Dedifferentiated amniotic fluid mesenchymal stem cell (primary cell): ENCODE measurements at regions not wholly inside any gene's neighbourhood (a gene's known extent, or its start where the extent isn't known, plus 50 kb on each side); places are given as distances from the start of the nearest gene placed in this dataset.

Experiments used
- DNase-seq: peaks from one replicate; pipeline ENCODE4 v3.0.0-alpha.2; 2016; ENCODE audit errors: extremely low spot score

- no peak for DNase-seq
Observed at GRCh38 chr2:34980689-34981088, 1374.9 kb upstream of the CRIM1 start.

- DNase-seq, result no peak
Observed at GRCh38 chr2:34979148-34979547, 1376.4 kb upstream of the CRIM1 start.

DNA sequence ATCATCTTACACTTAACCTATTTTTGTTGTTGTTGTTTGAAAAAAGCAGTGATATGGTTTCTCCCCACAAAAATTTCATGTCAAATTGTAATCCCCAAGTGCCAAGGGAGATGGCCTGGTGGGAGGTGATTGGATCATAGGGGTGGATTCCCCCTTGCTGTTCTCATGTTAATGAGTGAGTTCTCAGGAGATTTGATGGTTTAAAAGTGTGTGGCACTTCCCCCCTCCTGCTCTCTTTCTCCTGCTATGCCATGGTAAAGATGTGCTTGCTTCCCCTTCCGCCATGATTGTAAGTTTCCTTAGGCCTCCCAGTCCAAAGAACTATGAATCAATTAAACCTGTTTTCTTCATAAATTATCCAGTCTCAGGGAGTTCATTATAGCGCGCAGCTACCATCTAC, 1362.7 kb upstream of the FAM98A start:
- no peak for DNase-seq

- no peak for DNase-seq
Observed at GRCh38 chr2:34954758-34955157, 1355.7 kb upstream of the FAM98A start.

DNA sequence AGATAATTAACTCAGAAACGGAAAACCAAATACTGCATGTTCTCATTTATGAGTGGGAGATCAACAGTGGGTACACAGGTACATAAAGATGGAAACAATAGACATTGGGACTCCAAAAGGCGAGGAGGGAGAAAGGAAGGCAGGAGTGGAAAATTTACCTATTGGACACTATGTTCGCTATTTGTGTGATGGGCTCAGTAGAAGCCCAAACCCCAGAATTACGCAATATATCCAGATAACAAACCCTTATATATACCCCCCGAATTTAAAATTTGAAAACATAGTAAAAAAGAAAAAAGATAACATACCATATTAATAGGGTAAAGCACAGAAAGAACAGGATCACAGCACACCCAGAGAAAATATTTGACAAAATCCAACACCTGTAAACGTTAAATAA, 1351.7 kb upstream of the FAM98A start:
- no peak for DNase-seq

DNA sequence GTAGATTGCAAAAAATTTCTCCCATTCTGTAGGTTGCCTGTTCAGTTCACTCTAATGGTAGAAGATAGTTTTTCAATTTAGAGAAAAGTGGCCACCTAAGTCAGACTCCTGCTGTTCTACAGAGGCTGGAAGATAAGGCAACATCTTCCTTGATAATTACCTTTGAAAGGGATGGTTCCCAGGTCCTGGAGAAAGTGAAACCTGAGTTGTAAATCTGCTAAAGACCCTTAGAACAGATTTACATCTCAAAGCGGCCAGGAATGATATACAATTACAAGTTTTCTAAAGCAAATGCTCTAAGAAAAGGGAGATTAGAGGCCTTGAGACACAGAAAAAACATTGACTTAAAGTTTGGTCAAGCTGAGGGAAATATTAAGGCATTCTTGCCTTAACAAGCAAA, 1350.2 kb upstream of the FAM98A start:
- no peak for DNase-seq

GRCh38 chr2:34936089-34936488, 1337.0 kb upstream of the FAM98A start:
- no peak for DNase-seq

GRCh38 chr2:34912084-34912483, 1313.0 kb upstream of the FAM98A start:
- no peak for DNase-seq

DNA sequence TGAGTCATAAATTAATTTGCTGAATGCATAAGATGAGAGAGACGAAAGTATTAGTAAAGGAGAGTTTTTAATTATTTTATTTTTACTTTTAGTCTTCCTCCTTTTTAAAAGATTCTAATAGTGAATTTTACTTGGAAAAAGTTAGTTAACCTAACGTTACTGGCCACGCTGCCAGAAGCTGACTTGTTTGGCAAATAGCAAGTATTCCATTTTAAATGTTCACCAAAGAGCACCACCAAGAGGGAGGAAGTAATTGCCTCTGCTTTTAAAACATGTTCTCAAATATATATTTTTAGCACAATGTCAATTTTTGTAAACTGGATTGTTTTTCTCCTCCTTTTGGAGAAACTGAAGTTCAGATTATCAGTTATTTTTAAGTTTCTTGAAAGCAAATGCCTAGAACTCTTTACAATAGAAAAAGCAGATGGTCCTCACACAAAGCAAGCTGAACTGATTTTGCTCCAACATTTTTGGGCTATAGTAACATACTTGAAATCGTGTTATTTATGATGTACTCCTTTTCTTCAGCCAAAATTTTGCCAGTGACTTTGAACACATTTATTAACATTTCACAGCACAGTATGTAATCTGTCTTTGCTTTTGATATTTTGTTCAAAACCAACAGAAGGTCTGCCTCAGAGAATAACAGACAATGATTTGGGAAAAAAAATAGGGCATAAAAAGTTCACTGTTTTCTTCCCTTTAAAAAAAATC, 1311.0 kb upstream of the FAM98A start:
- DNase-seq, result no peak

GRCh38 chr2:34907812-34908211, 1308.7 kb upstream of the FAM98A start:
- DNase-seq, result no peak

GRCh38 chr2:34901739-34902138, 1302.6 kb upstream of the FAM98A start:
- DNase-seq, result no peak

- DNase-seq, result no peak
Observed at GRCh38 chr2:34899079-34899478, 1300.0 kb upstream of the FAM98A start.

DNA sequence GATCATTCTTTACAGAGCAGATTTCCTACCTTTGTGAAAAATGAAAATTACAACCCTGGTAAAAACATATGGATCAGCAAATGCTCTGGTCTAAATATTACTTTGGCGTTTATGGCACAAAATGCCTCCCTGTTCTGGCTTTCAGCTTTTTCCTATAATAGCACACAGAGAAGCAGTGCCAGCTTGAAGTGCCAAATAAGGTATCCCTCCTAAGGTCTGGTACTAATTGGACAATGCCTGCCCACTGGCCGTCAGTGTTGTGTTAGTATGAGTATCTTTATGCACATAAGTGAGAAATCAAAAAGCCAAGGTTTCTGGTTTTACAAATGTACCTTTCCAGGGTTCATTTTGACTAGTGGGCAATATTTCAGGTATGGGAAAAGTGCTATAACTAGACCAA, 1293.7 kb upstream of the FAM98A start:
- DNase-seq, result no peak

DNA sequence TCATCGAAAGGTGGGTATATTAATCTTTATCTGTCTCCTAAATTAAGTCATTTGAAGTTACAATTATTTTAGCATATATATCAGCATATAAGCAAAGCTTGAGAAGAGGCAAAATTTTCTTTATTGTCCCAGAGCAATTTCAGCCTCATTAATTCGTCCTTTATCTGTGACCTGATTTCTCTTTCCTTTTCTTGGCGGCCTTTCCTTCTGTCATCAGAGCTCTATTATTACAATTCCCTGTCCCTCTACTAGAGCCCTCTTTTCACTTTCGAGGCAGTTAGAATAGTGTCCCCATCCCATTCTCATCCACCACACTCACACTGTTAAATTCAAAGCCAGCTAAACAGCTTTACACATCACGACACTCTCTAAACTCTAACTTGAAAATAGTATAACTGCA, 1293.2 kb upstream of the FAM98A start:
- DNase-seq, result no peak

- DNase-seq, result no peak
Observed at GRCh38 chr2:34875091-34875745, 1276.1 kb upstream of the FAM98A start.

GRCh38 chr2:34853646-34854045, 1254.5 kb upstream of the FAM98A start:
- DNase-seq, result no peak

DNA sequence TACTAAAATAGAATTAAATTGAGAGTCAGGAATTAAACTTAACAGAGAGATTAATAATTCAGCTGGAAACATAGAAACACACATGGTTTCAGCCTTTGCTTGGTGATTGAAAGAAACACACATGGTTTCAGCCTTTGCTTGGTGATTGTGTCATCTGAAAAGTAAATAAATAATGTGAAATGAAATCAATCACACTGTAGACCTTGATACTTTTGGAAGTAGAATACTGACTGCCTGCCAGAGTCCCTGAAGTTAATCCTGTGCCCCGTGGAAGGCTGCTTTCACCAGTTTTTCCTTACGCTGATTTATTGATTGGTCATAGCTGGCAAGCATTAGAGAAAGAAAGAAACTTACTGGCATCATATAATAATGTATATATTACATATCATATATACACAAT, 1252.7 kb upstream of the FAM98A start:
- DNase-seq, result no peak

GRCh38 chr2:34849827-34850226, 1250.7 kb upstream of the FAM98A start:
- no peak for DNase-seq

DNA sequence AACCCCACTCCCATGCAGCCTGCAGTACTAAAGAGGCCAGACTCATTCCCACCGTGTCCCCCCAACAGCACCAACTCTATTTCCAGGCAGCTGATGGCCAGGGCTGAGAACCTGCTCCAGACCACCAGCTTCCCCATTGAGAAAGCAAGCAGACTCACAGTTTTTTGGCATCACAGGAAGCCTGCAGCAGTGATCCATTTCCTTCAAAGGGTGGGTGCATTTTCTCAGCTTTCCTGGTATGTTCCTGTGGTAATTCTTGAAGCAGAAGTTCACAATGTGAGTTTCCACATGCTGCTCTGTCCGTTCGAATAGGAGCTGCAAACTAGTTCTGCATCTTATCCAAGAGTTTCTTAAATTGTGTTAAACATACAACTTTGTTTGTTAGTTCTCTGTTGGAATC, 1249.6 kb upstream of the FAM98A start:
- DNase-seq, result no peak

DNA sequence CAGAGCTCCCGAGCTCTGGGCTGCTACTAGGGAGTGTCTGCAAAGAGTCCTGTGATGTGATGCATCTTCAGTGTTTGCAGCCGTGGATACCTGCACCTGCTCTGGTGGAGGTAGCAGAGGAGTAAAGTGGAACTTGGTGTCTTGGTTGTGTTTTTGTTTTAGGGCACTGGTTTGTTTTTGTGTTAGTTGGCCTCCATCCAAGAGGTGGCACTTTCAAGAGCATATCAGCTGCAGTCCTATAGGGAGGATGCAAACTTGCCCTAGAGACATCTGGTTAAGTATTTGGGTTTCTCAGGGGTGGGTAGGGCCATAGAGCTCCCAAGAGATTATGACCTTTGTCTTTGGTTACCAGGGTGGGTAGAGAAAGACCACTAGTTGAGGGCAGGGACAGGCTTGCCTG, 1249.0 kb upstream of the FAM98A start:
- no peak for DNase-seq

DNA sequence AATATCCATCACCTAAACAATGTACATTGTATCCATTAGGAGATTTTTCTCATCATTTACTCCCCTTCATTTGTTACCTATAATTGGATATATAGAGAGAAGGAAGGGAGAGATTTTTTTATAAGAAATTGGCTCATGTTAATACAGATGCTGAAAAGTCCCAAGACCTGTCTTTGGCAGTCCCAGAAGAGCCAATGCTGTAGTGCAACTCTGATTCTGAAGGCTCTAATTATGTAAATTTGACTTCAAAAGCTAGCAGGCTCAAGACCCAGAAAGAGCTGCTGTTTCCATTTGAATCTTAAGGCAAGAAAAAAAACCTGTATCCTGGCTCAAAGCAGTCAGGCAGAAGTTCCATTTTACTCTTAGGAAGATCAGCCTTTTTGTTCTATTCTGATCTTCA, 1245.5 kb upstream of the FAM98A start:
- DNase-seq, result no peak

GRCh38 chr2:34838408-34838807, 1239.3 kb upstream of the FAM98A start:
- no peak for DNase-seq

- no peak for DNase-seq
Observed at GRCh38 chr2:34836361-34836760, 1237.3 kb upstream of the FAM98A start.

DNA sequence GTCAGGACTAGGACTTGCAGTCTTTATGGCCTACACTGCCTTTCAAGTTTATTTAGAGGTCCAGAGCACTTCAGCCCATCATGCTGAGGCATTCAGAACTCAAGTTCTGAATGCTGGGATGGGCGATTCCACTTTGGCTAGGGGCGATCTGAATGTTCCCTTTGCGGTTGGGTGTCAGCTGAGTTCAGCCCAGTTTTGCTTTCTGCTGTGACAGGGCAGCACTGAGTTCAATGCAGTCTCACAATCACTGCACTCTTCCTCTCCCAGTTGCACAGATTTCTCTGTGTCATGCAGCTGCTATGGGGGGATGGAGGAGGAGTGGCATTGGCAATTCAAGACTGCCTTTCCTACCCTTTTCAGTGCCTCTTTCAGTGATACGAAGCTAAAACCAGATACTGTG, 1232.0 kb upstream of the FAM98A start:
- DNase-seq, result no peak
